ENCODE measurements at regions not wholly inside any gene's neighbourhood (a gene's known extent, or its start where the extent isn't known, plus 50 kb on each side); places are given as distances from the start of the nearest gene placed in this dataset.

DNA sequence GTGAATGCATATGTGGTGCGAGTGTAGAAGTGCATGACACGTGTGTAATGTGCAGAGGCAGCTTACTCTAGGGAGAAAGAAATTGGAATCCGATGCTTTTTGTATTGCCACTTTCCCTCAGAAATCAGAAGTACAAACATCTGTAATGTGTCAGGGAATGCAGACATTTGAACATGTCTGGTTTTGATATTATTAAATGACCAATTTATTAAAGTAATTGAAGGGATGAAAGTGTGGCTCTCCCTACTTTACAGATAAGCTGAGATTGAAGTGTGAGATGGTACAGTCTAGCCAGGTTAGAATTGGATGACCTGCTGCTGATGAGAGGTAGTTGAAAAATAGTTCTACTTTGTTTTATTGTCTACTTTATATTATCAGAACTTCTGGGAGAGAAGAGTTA, 74.5 kb upstream of the NT5C1B start:
- Histone ChIP-seq H3K27ac (ENCODE audit: low read length) (no peak overlapping the region), H4K20me1 (ENCODE audit: insufficient read depth, low read depth, low read length) (no peaks in the 10 kb centered on the region), H3K79me2 (ENCODE audit: low read length) (no peaks in the 10 kb centered on the region), H3K9me3 (ENCODE audit: low read length) (no peaks in the 10 kb centered on the region), H3K4me2 (ENCODE audit: low read depth, low read length, poor library complexity, severe bottlenecking) (no peak overlapping the region), H3K4me1 (ENCODE audit: low read length) (no peaks in the 10 kb centered on the region), H3K9ac (ENCODE audit: low read length) (no peak overlapping the region), H3K9me2 (replicated peaks; ENCODE audit: insufficient read depth, low read length) (no peaks in the 10 kb centered on the region), H2AFZ (ENCODE audit: low read length) (no peak overlapping the region), H3K36me3 (ENCODE audit: insufficient read depth, low read length) (no peaks in the 10 kb centered on the region), H3K27me3 (ENCODE audit: low read length) (no peaks in the 10 kb centered on the region), H3K4me3 (ENCODE audit: low read length) (no peak overlapping the region)
- no peak for DNase-seq

DNA sequence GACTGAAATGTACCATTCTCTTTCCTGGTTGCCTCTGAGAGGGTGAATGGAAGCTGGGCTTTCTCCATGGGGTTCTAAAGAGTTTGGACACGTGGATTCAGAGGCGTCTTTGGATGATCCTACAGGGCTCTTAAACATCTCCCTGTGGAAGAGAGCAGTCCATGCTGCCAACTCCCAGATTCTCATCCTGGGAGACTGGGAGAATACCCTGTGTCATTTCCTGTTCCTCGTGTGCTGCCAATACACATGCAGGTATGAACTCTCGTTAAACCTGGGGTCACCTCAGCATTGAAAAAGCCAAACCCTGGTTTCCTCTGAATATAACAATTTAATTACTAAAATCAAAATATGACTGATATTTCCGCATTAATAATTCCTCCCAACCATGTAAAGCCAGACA, 73.3 kb upstream of the NT5C1B start:
- Histone ChIP-seq H3K27me3 (ENCODE audit: low read length) (no peaks in the 10 kb centered on the region), H3K9me2 (replicated peaks; ENCODE audit: insufficient read depth, low read length) (no peaks in the 10 kb centered on the region), H3K9ac (ENCODE audit: low read length) (no peak overlapping the region), H3K9me3 (ENCODE audit: low read length) (no peaks in the 10 kb centered on the region), H3K4me2 (ENCODE audit: low read depth, low read length, poor library complexity, severe bottlenecking) (no peak overlapping the region), H3K27ac (ENCODE audit: low read length) (no peak overlapping the region), H3K4me3 (ENCODE audit: low read length) (no peak overlapping the region), H3K36me3 (ENCODE audit: insufficient read depth, low read length) (no peaks in the 10 kb centered on the region), H2AFZ (ENCODE audit: low read length) (no peak overlapping the region), H3K4me1 (ENCODE audit: low read length) (no peaks in the 10 kb centered on the region), H4K20me1 (ENCODE audit: insufficient read depth, low read depth, low read length) (no peaks in the 10 kb centered on the region), H3K79me2 (ENCODE audit: low read length) (no peaks in the 10 kb centered on the region)
- no peak for DNase-seq

DNA sequence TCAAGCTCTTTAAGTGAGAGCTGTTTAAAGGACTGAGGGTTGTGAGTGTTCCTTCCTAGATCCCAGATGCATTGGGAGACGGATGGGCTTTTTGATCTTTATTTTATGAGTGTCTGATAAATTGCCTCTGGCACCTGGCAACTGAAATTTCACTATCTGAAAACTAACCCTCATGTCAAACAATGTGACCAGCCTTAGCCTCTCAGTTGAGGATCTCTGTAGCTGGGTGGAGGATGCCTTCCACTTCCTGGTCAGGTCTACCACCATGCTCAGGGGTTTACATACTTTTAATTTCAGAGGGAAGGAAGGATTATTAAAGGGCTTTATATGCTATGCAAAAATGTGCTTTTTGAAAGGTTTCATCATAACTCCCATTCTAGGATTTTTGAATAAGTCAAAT, 70.5 kb upstream of the NT5C1B start:
- Histone ChIP-seq H3K79me2 (ENCODE audit: low read length) (no peaks in the 10 kb centered on the region), H3K9ac (ENCODE audit: low read length) (no peak overlapping the region), H3K4me2 (ENCODE audit: low read depth, low read length, poor library complexity, severe bottlenecking) (no peak overlapping the region), H4K20me1 (ENCODE audit: insufficient read depth, low read depth, low read length) (no peaks in the 10 kb centered on the region), H2AFZ (ENCODE audit: low read length) (no peak overlapping the region), H3K27ac (ENCODE audit: low read length) (no peak overlapping the region), H3K4me3 (ENCODE audit: low read length) (no peak overlapping the region), H3K9me2 (replicated peaks; ENCODE audit: insufficient read depth, low read length) (no peaks in the 10 kb centered on the region), H3K36me3 (ENCODE audit: insufficient read depth, low read length) (no peaks in the 10 kb centered on the region), H3K9me3 (ENCODE audit: low read length) (no peaks in the 10 kb centered on the region), H3K27me3 (ENCODE audit: low read length) (no peaks in the 10 kb centered on the region), H3K4me1 (ENCODE audit: low read length) (no peaks in the 10 kb centered on the region)
- DNase-seq: no peak

DNA sequence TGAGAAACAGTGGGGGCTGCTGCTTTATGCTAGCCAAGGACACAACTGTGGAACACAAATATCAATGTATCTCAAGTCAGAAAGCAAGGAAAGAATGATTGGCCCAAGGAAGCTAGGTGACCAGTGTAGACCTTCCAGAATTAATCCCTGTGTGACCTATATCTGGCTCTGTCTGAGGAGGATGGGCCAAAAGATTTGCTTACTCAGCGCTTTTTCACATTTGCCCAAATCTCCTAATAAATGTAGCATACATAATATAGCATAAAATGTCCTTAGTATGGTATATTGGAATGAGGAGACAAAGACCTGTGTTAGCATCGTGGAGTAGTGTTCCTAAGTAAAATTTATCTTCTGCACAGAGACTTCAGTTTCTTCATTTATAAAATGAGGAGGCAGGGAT, 66.7 kb upstream of the NT5C1B start:
- no peak for DNase-seq
- no peaks in the 10 kb centered on the region for H3K79me2 ChIP-seq (ENCODE audit: low read length)
- H3K9me2 ChIP-seq (replicated peaks; ENCODE audit: insufficient read depth, low read length): no peaks in the 10 kb centered on the region
- no peak overlapping the region for H3K4me2 ChIP-seq (ENCODE audit: low read depth, low read length, poor library complexity, severe bottlenecking)
- H3K4me1 ChIP-seq (ENCODE audit: low read length): no peaks in the 10 kb centered on the region
- H3K27ac ChIP-seq (ENCODE audit: low read length): no peak overlapping the region
- H3K9ac ChIP-seq (ENCODE audit: low read length): no peak overlapping the region
- H2AFZ ChIP-seq (ENCODE audit: low read length): no peak overlapping the region
- no peaks in the 10 kb centered on the region for H4K20me1 ChIP-seq (ENCODE audit: insufficient read depth, low read depth, low read length)
- H3K27me3 ChIP-seq (ENCODE audit: low read length): no peaks in the 10 kb centered on the region
- no peaks in the 10 kb centered on the region for H3K36me3 ChIP-seq (ENCODE audit: insufficient read depth, low read length)
- no peak overlapping the region for H3K4me3 ChIP-seq (ENCODE audit: low read length)
- no peaks in the 10 kb centered on the region for H3K9me3 ChIP-seq (ENCODE audit: low read length)

DNA sequence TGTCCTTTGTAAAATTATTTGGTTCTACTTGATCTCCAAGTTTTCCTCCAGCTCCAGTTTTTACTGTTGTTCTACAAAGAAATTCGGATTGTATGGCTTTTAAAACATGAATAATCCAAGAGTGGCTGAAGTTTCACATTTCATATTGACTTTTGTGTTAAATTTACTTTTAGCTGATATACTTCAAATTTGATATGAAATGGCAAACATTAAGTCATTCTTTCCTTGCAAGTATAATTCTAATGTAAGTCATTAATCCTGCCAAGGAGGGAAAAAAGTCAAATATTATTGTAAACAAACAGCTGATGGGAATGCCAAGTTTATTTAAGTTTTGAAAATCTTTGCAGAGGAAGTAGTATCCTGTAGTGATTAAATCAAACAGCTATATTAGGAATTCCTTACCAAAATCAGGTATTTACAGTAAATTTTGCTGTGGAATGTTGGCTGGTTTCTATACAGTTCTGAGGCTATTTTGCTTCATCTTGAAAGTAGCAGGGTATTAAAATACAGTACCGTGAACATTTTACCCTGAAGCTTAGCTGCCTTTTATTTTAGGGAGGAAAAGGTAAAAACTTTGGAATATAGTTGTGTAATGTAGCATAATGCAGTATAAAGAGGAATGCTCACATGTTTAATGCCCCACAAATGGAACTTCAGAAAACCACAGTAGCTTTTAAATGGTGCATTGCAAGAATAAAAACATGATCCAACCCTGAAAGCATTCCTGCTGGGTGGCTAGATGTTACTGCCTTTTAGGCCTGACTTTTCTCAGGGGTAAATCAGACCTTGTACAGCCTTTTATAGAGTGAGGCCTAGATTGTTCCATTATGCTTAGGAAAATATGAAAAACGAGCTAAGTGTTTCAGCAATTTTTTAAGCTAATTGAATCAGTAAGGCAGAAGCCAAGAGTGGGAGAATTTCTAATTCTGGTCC, 62.7 kb upstream of the NT5C1B start:
- H3K27me3 ChIP-seq (ENCODE audit: low read length): no peaks in the 10 kb centered on the region
- H2AFZ ChIP-seq (ENCODE audit: low read length): no peak overlapping the region
- H3K4me3 ChIP-seq (ENCODE audit: low read length): no peak overlapping the region
- no peaks in the 10 kb centered on the region for H3K79me2 ChIP-seq (ENCODE audit: low read length)
- H3K4me1 ChIP-seq (ENCODE audit: low read length): no peaks in the 10 kb centered on the region
- H3K9me3 ChIP-seq (ENCODE audit: low read length): no peaks in the 10 kb centered on the region
- no peak overlapping the region for H3K4me2 ChIP-seq (ENCODE audit: low read depth, low read length, poor library complexity, severe bottlenecking)
- no peaks in the 10 kb centered on the region for H4K20me1 ChIP-seq (ENCODE audit: insufficient read depth, low read depth, low read length)
- peak; percentile 29 for DNase-seq
- no peak overlapping the region for H3K27ac ChIP-seq (ENCODE audit: low read length)
- no peaks in the 10 kb centered on the region for H3K36me3 ChIP-seq (ENCODE audit: insufficient read depth, low read length)
- H3K9me2 ChIP-seq (replicated peaks; ENCODE audit: insufficient read depth, low read length): no peaks in the 10 kb centered on the region
- H3K9ac ChIP-seq (ENCODE audit: low read length): no peak overlapping the region

DNA sequence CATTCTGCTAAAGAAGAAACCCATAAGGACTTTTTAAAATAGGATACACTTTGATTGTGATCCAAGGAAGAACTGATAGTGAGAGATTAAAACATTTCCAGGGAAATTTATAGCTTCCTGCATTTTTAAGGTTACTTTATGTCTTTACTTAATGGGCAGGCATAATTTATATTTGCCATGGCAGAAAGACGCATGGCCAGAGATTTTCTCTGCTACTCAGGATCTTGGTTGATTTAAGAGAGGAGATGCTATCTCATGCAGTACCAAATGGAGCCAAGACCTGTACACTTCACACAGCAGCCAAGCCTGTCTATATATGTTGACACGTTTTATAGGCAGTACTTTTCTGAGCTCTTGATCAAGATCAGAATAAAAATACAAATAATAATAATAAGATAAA, 60.9 kb upstream of the NT5C1B start:
- Histone ChIP-seq H3K9me2 (replicated peaks; ENCODE audit: insufficient read depth, low read length) (no peaks in the 10 kb centered on the region), H4K20me1 (ENCODE audit: insufficient read depth, low read depth, low read length) (no peaks in the 10 kb centered on the region), H3K36me3 (ENCODE audit: insufficient read depth, low read length) (no peaks in the 10 kb centered on the region), H2AFZ (ENCODE audit: low read length) (no peak overlapping the region), H3K9me3 (ENCODE audit: low read length) (no peaks in the 10 kb centered on the region), H3K4me2 (ENCODE audit: low read depth, low read length, poor library complexity, severe bottlenecking) (no peak overlapping the region), H3K79me2 (ENCODE audit: low read length) (no peaks in the 10 kb centered on the region), H3K4me1 (ENCODE audit: low read length) (no peaks in the 10 kb centered on the region), H3K27ac (ENCODE audit: low read length) (no peak overlapping the region), H3K9ac (ENCODE audit: low read length) (no peak overlapping the region), H3K4me3 (ENCODE audit: low read length) (no peak overlapping the region), H3K27me3 (ENCODE audit: low read length) (no peaks in the 10 kb centered on the region)
- peak; percentile 7 for DNase-seq

DNA sequence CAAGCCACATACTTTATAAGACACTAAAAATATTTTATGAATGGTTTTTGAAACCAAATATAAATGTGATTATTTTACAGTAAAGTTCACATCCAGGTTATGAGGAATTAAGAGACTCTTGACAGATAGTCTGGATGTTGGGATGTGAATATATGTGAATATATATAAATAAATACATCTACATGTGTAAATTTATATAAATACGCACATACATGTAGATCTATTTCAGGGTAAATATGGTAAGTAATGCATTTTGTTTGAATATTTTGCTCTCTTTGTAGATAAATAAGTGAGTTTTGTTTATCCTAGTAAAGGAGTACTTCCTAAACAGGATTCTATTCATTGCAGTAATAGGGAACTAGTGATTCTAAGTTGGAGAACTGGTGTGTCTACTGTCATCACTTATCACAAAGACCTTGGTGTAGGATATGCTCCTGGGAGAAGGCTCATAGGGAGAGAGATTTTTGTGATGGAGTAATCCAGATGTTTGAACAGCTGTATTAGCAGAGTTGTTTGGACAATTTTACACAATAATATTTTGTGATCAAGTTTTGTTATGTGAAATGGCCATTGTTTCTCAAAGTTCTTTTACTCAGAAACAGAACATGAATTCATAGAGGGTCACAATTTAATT, 60.2 kb upstream of the NT5C1B start:
- no peaks in the 10 kb centered on the region for H3K36me3 ChIP-seq (ENCODE audit: insufficient read depth, low read length)
- H3K9me2 ChIP-seq (replicated peaks; ENCODE audit: insufficient read depth, low read length): no peaks in the 10 kb centered on the region
- H2AFZ ChIP-seq (ENCODE audit: low read length): no peak overlapping the region
- H3K79me2 ChIP-seq (ENCODE audit: low read length): no peaks in the 10 kb centered on the region
- H4K20me1 ChIP-seq (ENCODE audit: insufficient read depth, low read depth, low read length): no peaks in the 10 kb centered on the region
- no peaks in the 10 kb centered on the region for H3K9me3 ChIP-seq (ENCODE audit: low read length)
- no peak overlapping the region for H3K4me3 ChIP-seq (ENCODE audit: low read length)
- no peak overlapping the region for H3K4me2 ChIP-seq (ENCODE audit: low read depth, low read length, poor library complexity, severe bottlenecking)
- no peaks in the 10 kb centered on the region for H3K4me1 ChIP-seq (ENCODE audit: low read length)
- no peak overlapping the region for H3K27ac ChIP-seq (ENCODE audit: low read length)
- no peak overlapping the region for H3K9ac ChIP-seq (ENCODE audit: low read length)
- DNase-seq: no peak
- no peaks in the 10 kb centered on the region for H3K27me3 ChIP-seq (ENCODE audit: low read length)

DNA sequence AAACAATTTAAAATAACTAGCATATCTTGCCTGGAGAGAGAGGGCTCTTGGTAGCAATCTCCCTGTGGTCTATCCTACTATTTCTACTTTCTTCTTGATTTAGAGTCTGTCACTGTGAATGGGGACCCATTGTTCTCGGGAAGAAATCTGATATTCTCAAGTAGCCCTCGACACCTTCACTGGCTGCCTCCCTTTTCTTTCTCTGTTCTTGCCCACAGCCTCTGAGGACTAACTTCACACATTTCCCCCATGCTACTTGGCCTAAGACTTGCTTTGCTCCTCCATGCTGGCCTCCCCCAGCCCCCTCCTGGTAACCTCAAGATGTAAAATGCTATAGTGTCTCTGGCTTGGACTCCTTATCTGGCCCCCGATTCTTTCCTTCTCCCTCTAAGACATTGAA, 58.8 kb upstream of the NT5C1B start:
- no peak for DNase-seq
- no peak overlapping the region for H2AFZ ChIP-seq (ENCODE audit: low read length)

More for the DNA sequence above, 58.8 kb upstream of the NT5C1B start:
- no peaks in the 10 kb centered on the region for H3K9me3 ChIP-seq (ENCODE audit: low read length)
- H3K4me2 ChIP-seq (ENCODE audit: low read depth, low read length, poor library complexity, severe bottlenecking): no peak overlapping the region
- no peaks in the 10 kb centered on the region for H3K4me1 ChIP-seq (ENCODE audit: low read length)
- H3K4me3 ChIP-seq (ENCODE audit: low read length): no peak overlapping the region
- H3K36me3 ChIP-seq (ENCODE audit: insufficient read depth, low read length): no peaks in the 10 kb centered on the region
- no peaks in the 10 kb centered on the region for H4K20me1 ChIP-seq (ENCODE audit: insufficient read depth, low read depth, low read length)
- no peaks in the 10 kb centered on the region for H3K79me2 ChIP-seq (ENCODE audit: low read length)
- H3K9me2 ChIP-seq (replicated peaks; ENCODE audit: insufficient read depth, low read length): no peaks in the 10 kb centered on the region
- H3K27ac ChIP-seq (ENCODE audit: low read length): no peak overlapping the region
- no peaks in the 10 kb centered on the region for H3K27me3 ChIP-seq (ENCODE audit: low read length)
- no peak overlapping the region for H3K9ac ChIP-seq (ENCODE audit: low read length)

Measured in Karpas-422 (cell line).